Ovary (tissue), 7 donors: ENCODE measurements at regions not wholly inside any gene's neighbourhood (a gene's known extent, or its start where the extent isn't known, plus 50 kb on each side); places are given as distances from the start of the nearest gene placed in this dataset.

Experiments
- DNase-seq, 5 donors: peaks; one replicate each; pipeline ENCODE4 v3.0.0-alpha.2; 2019 to 2020
- H3K27ac ChIP-seq, 2 donors: fragments of 200-600 bp; one replicate each; pipeline versions ENCODE4 v1.5.1 to v1.8.0; 2019 to 2022
- H3K27me3 ChIP-seq: fragments of 200-600 bp; one replicate; pipeline ENCODE4 v1.8.0; 2022
- H3K36me3 ChIP-seq: fragments of 200-600 bp; sonication (generic); one replicate; pipeline ENCODE4 v1.5.1; 2019
- H3K4me1 ChIP-seq: one replicate; pipeline ENCODE4 v1.8.1; 2013; ENCODE audit warnings: mild to moderate bottlenecking, moderate library complexity; ENCODE audit not compliant: insufficient read depth
- H3K4me3 ChIP-seq: fragments of 200-600 bp; sonication (generic); one replicate; pipeline ENCODE4 v1.5.1; 2017
- H3K9me3 ChIP-seq, 2 donors: fragments of 200-600 bp in 1 of 2; sonication (generic) in 1 of 2; one replicate each; pipeline versions ENCODE4 v1.5.1 to v1.8.1; 2013 to 2019; ENCODE audit warnings: mild to moderate bottlenecking in 1 of 2, moderate library complexity in 1 of 2
- EP300 ChIP-seq: sonication (generic); formaldehyde crosslinking; IDR thresholded peaks from one replicate; pipeline ENCODE4 v1.6.1; 2017; ENCODE audit warnings: antibody characterized with exemption
- POLR2A ChIP-seq: fragments of 450-650 bp; IDR thresholded peaks from one replicate; pipeline ENCODE4 v1.6.1; 2017; ENCODE audit warnings: antibody characterized with exemption, mild to moderate bottlenecking, moderate library complexity
- WGBS, 3 donors: extraction: QIAGEN DNeasy Blood & Tissue Kit in 1 of 3; methylation state at CpG; one replicate each; pipeline versions ENCODE4 v1.1.5 to v1.1.7; 2013 to 2017; 5-methylcytosine and 5-hydroxymethylcytosine counted together
- intact Hi-C, 4 donors: fragments of 100-400 bp; cut with DNase I; formaldehyde crosslinking; loops; one replicate each; pipeline versions ENCODE4 v1.11.0 to v1.15.1; 2022 to 2023
- TF ChIP-seq, protein P1 (sequence below), 3 donors: fragments of 450-650 bp in 2 of 3; fragments of 200-600 bp in 1 of 3; IDR thresholded peaks; one replicate each; pipeline versions ENCODE4 v1.5.1 to v1.8.0; 2016 to 2022; ENCODE audit warnings: antibody characterized with exemption in 3 of 3, mild to moderate bottlenecking in 1 of 3
- donor health status: DM: no; HTN: no; CAD: no; lungs with moderate emphysema.
- donor health status: DM: no; HTN: no; CAD: no.
- donor health status: Bipolar disorder and iron deficiency.
- donor health status: DM: no; HTN: no; CAD: no.
- donor health status: DM: yes; HTN: yes; CAD: no.

DNA sequence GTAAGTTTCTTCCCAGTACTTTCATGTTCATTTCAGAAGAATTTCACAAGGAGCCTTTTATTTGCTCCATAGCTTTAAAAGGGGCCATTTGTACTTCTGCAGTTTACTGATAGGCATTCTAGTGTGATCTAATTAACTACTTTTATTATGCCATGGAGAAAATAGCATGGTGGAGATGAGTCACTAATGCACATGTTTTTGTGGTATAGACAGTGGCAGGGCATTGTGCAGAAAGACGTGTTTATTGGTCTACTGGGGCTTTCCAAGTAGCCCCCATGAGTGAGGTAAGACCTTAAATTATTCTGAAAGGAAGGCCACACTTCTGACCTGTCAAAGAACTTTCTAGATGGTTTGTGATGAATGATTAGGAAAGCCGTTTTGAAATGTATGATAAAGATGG, 810.0 kb upstream of the NR2F2 start:
- intact Hi-C loops = no loop called here
- Histone ChIP-seq H3K27me3 (no peaks in the 10 kb centered on the region), H3K4me3 (no peak overlapping the region), H3K4me1 (no peaks in the 10 kb centered on the region), H3K9me3 (no peaks in the 10 kb centered on the region), H3K36me3 (no peaks in the 10 kb centered on the region), H3K27ac (no peak overlapping the region)
- no peak for TF ChIP-seq POLR2A
- TF ChIP-seq EP300 = no peak
- TF ChIP-seq, protein P1, sequence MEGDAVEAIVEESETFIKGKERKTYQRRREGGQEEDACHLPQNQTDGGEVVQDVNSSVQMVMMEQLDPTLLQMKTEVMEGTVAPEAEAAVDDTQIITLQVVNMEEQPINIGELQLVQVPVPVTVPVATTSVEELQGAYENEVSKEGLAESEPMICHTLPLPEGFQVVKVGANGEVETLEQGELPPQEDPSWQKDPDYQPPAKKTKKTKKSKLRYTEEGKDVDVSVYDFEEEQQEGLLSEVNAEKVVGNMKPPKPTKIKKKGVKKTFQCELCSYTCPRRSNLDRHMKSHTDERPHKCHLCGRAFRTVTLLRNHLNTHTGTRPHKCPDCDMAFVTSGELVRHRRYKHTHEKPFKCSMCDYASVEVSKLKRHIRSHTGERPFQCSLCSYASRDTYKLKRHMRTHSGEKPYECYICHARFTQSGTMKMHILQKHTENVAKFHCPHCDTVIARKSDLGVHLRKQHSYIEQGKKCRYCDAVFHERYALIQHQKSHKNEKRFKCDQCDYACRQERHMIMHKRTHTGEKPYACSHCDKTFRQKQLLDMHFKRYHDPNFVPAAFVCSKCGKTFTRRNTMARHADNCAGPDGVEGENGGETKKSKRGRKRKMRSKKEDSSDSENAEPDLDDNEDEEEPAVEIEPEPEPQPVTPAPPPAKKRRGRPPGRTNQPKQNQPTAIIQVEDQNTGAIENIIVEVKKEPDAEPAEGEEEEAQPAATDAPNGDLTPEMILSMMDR (IDR thresholded peaks at IDR 0.05) = no peak
- 79 to 87% (median 85%) methylated on average over 2 of the region's 2 CpGs for WGBS, 3 donors
- no peak for DNase-seq

DNA sequence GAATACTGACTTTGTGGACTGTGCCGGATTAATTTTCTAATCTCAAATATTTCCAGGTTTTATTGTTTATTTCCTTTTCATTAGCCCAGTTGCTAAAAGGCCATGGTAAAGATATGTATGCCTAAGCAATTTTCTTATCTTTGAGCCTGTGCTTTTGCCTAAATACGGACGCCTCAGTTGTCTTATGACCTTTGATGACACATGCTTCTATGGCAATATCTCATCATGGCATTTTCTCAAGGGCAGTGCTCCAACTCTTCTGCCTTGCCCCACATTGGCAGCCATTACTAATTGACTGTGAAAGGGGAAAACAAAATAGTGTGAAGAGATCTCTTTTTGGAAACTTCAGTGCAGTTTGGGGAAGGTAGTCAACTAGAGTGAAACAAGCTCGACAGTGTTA, 809.6 kb upstream of the NR2F2 start:
- TF ChIP-seq EP300 = no peak
- TF ChIP-seq POLR2A = no peak
- TF ChIP-seq, protein P1 (IDR thresholded peaks at IDR 0.05) = no peak
- no peak for DNase-seq
- no peak overlapping the region for H3K27ac ChIP-seq
- H3K4me3 ChIP-seq = no peak overlapping the region
- H3K27me3 ChIP-seq = no peaks in the 10 kb centered on the region
- no peaks in the 10 kb centered on the region for H3K36me3 ChIP-seq
- intact Hi-C loops = no loop called here
- 86 to 90% (median 87%) methylated on average over 4 of the region's 4 CpGs for WGBS, 3 donors
- H3K4me1 ChIP-seq = no peaks in the 10 kb centered on the region
- H3K9me3 ChIP-seq = no peaks in the 10 kb centered on the region

DNA sequence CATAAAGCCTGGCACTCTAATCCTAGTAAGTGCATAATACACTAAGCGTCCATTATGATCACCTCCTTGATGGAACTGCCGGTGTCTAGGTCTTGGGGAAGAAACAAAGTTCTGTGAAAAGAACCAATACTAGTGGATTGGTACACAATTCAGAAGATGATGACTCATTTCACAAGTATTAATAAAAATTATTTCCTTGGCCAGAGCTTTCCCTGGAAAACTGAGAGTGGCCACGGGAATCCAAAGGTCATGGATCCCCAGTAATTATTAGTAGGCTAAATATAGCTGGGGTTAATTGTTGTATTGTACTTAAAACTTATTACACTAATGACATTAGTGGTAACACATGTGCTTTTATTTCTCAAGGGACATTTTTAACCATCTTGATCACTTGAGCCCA, 808.0 kb upstream of the NR2F2 start:
- H3K27ac ChIP-seq = no peak overlapping the region
- intact Hi-C loops = no loop called here
- no peaks in the 10 kb centered on the region for H3K27me3 ChIP-seq
- H3K4me1 ChIP-seq = no peaks in the 10 kb centered on the region
- TF ChIP-seq, protein P1 (IDR thresholded peaks at IDR 0.05) = no peak
- no peaks in the 10 kb centered on the region for H3K9me3 ChIP-seq
- DNase-seq = no peak
- H3K4me3 ChIP-seq = no peak overlapping the region
- 71 to 79% (median 72%) methylated on average over 3 of the region's 3 CpGs for WGBS, 3 donors
- no peaks in the 10 kb centered on the region for H3K36me3 ChIP-seq

DNA sequence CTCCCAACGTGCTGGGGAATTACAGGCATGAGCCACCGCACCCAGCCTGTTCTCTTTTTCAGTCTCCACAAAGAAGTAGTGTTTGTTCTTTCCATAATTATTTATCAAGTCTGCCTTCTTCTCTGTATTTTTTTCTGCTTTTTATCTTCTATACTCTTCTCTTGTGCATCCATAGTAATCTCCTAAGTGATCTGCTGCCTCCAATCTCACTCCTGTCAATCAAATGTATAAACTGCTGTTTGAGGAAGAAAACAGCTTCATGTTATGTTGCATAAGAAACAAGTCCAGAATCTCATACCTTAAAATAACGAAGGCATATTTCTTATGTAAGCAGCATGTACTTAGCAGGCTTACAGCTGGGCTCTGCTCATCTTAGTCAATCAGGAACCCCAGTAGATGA, 801.6 kb upstream of the NR2F2 start:
- H3K36me3 ChIP-seq = no peaks in the 10 kb centered on the region
- TF ChIP-seq POLR2A (no peak), EP300 (no peak)
- TF ChIP-seq, protein P1 (IDR thresholded peaks at IDR 0.05) = no peak
- no peak overlapping the region for H3K4me3 ChIP-seq
- DNase-seq = no peak
- H3K4me1 ChIP-seq = peaks cover 5% of the 10 kb centered on the region
- no peak overlapping the region for H3K27ac ChIP-seq
- intact Hi-C loops = no loop called here
- no peaks in the 10 kb centered on the region for H3K9me3 ChIP-seq
- H3K27me3 ChIP-seq = no peaks in the 10 kb centered on the region
- 86 to 89% (median 89%) methylated on average over 3 of the region's 3 CpGs for WGBS, 3 donors

DNA sequence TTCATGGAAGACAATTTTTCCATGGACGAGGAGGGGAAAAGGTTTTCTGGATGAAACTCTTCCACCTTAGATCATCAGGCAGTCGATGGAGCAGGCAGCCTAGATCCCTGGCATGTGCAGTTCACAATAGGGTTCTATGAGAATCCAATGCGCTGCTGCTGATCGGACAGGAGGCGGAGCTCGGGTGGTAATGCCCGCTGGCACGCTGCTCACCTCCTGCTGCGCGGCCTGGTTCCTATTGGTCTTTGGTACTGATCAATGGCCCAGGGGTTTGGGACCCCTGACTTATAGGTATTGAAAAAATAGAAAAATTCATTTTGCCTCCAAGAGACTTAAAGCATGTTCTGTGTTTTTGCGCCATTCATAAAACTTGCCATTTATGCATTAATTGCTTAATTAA, 793.9 kb upstream of the NR2F2 start:
- no peak for DNase-seq
- H3K27me3 ChIP-seq = no peaks in the 10 kb centered on the region
- no peak for TF ChIP-seq EP300
- no peak overlapping the region for H3K4me3 ChIP-seq
- 93 to 97% (median 94%) methylated on average over 11 of the region's 11 CpGs for WGBS, 3 donors
- H3K9me3 ChIP-seq = no peaks in the 10 kb centered on the region
- no peaks in the 10 kb centered on the region for H3K36me3 ChIP-seq
- H3K4me1 ChIP-seq = peaks cover 3% of the 10 kb centered on the region
- no peak overlapping the region for H3K27ac ChIP-seq
- intact Hi-C loops = no loop called here
